Endodermal cell (in vitro differentiated cells): ENCODE measurements at regions not wholly inside any gene's neighbourhood (a gene's known extent, or its start where the extent isn't known, plus 50 kb on each side); places are given as distances from the start of the nearest gene placed in this dataset.

Source experiments
- DNase-seq: peaks from one replicate; pipeline ENCODE4 v3.0.0-alpha.2; 2017
- H3K27ac ChIP-seq: 2 replicates; pipeline ENCODE4 v1.5.1; 2013; ENCODE audit warnings: mild to moderate bottlenecking, low read depth, low read length, moderate library complexity
- H3K27me3 ChIP-seq: 2 replicates; pipeline ENCODE4 v1.6.1; 2013; ENCODE audit warnings: mild to moderate bottlenecking, low read length, moderate library complexity; ENCODE audit not compliant: insufficient read depth, control insufficient read depth, poor library complexity, severe bottlenecking
- H3K36me3 ChIP-seq: 2 replicates; pipeline ENCODE4 v1.7.0; 2013; ENCODE audit warnings: mild to moderate bottlenecking, low read length, moderate library complexity; ENCODE audit not compliant: control insufficient read depth, insufficient read depth
- H3K4me1 ChIP-seq: one replicate; pipeline ENCODE4 v1.7.0; 2013; ENCODE audit warnings: low read length; ENCODE audit not compliant: control insufficient read depth, insufficient read depth
- H3K4me3 ChIP-seq: 2 replicates; pipeline ENCODE4 v1.5.1; 2013; ENCODE audit warnings: mild to moderate bottlenecking, low read length, moderate library complexity
- H3K9ac ChIP-seq: 2 replicates; pipeline ENCODE4 v1.6.1; 2013; ENCODE audit warnings: mild to moderate bottlenecking, low read length, moderate library complexity; ENCODE audit not compliant: poor library complexity, severe bottlenecking; ENCODE audit errors: extremely low read depth
- H3K9me3 ChIP-seq: 2 replicates; pipeline ENCODE4 v1.6.1; 2013; ENCODE audit warnings: mild to moderate bottlenecking, low read length, moderate library complexity; ENCODE audit not compliant: control insufficient read depth
- H3K27ac Mint-ChIP-seq: 2 replicates; pipeline ENCODE4 v1.8.0; 2020; ENCODE audit warnings: mixed read lengths
- H3K27me3 Mint-ChIP-seq: 2 replicates; pipeline ENCODE4 v1.8.0; 2021; ENCODE audit warnings: mild to moderate bottlenecking, mixed read lengths; ENCODE audit not compliant: insufficient read depth
- H3K36me3 Mint-ChIP-seq: 2 replicates; pipeline ENCODE4 v1.8.0; 2020; ENCODE audit warnings: low read depth, mixed read lengths
- H3K4me1 Mint-ChIP-seq: 2 replicates; pipeline ENCODE4 v1.8.0; 2020; ENCODE audit warnings: mixed read lengths
- H3K4me3 Mint-ChIP-seq: 2 replicates; pipeline ENCODE4 v1.8.0; 2020; ENCODE audit warnings: mild to moderate bottlenecking, moderate library complexity, mixed read lengths
- H3K9me3 Mint-ChIP-seq: 2 replicates; pipeline ENCODE4 v1.8.0; 2020; ENCODE audit warnings: mild to moderate bottlenecking, mixed read lengths
- WGBS, 2 experiments: methylation state at CpG; one replicate each; pipeline versions ENCODE4 v1.1.5 to v1.1.7; 2013; ENCODE audit warnings: missing lambda C conversion rate in 2 of 2, mixed read lengths in 1 of 2; ENCODE audit not compliant: insufficient coverage in 1 of 2, insufficient read length in 1 of 2; 5-methylcytosine and 5-hydroxymethylcytosine counted together
- TF ChIP-seq, protein P1 (sequence below): fragments of 200-600 bp; sonication (generic); conservative IDR thresholded peaks from 2 replicates; pipeline ENCODE4 v1.5.0; 2021; ENCODE audit warnings: antibody characterized with exemption, mild to moderate bottlenecking

DNA sequence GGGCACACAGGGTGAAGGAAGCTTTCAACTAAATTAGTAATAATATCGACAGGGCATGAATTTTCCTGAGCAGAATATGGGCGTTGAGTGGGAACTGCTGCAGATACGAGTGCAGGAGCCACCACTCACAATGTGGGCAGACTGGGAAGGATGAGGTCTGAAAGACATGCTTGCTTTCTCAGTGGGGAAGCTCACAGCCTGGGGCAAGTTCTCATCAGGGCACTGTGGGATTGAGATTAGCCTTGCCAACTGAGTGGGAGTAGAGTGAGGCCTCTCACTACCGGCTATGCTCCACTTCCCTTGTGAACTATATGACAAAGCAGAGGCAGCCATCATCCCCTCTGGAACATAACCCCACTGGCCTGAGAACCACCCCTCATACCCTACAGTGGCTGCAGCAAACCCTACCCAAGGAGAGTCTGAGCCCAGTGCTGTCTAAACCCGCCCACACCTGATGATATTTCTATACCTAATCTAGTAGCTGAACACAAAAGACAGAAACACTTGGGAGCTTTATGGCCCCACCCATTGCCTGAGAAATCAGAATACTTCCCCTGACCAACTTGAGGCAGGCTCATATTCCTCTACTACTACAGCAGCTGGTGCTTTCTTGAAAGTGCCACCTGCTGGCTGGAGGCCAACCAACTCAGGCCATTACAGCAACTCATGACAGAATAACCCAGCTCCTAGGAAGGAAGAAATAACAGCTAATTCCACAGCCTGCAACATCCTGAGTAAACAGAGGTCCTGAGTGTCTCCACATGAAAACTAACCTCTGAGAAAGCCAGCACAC is 173.7 kb upstream of the SPEF2 start:
- Mint-ChIP-seq H3K27me3 (no peaks in the 10 kb centered on the region), H3K9me3 (peaks cover 8% of the 10 kb centered on the region), H3K4me3 (no peak overlapping the region), H3K4me1 (no peaks in the 10 kb centered on the region), H3K36me3 (no peaks in the 10 kb centered on the region), H3K27ac (no peak overlapping the region)
- Histone ChIP-seq H3K9ac (no peak overlapping the region), H3K4me1 (no peaks in the 10 kb centered on the region), H3K36me3 (no peaks in the 10 kb centered on the region), H3K9me3 (peaks cover 17% of the 10 kb centered on the region), H3K4me3 (no peak overlapping the region), H3K27ac (no peak overlapping the region), H3K27me3 (no peaks in the 10 kb centered on the region)
- WGBS, 2 experiments, result 94 to 100% methylated on average over 4 to 5 of the region's 5 CpGs
- TF ChIP-seq, protein P1, sequence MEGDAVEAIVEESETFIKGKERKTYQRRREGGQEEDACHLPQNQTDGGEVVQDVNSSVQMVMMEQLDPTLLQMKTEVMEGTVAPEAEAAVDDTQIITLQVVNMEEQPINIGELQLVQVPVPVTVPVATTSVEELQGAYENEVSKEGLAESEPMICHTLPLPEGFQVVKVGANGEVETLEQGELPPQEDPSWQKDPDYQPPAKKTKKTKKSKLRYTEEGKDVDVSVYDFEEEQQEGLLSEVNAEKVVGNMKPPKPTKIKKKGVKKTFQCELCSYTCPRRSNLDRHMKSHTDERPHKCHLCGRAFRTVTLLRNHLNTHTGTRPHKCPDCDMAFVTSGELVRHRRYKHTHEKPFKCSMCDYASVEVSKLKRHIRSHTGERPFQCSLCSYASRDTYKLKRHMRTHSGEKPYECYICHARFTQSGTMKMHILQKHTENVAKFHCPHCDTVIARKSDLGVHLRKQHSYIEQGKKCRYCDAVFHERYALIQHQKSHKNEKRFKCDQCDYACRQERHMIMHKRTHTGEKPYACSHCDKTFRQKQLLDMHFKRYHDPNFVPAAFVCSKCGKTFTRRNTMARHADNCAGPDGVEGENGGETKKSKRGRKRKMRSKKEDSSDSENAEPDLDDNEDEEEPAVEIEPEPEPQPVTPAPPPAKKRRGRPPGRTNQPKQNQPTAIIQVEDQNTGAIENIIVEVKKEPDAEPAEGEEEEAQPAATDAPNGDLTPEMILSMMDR, result peak; percentile 39
- peak; percentile 49 for DNase-seq

DNA sequence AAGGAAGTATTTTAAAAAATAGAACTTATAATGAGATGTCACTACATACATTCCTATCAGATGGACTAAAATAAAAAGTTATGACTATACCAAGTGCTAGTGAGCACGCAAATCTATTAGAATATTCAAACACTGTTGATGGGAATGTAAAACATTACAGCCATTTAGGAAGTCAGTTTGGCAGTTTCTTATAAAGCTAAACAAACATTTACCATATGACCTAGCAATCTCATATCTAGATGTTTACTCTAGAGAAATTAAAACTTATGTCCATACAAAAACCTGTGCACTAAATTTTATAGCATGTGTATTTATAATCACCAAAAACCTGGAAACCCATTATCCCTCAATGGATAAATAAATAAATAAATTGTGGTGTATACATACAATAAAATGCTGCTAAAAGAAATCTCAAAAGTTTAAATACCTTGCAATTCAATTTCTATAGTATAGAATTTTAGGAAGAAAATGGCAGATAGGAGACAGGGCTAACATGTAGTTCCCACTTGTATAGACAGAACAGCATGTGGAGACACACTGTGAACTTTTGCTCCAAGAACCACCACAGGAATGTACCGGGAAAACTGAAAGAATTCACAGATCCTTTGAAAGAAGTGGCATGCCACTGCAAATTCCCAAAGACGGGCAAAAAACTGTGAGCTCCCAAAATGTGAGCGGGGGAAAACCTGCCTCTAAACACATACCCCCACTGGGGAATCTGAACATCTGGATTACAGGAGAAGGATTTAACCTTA is 174.6 kb upstream of the SPEF2 start:
- Histone ChIP-seq H3K4me3 (no peak overlapping the region), H3K4me1 (no peaks in the 10 kb centered on the region), H3K27me3 (no peaks in the 10 kb centered on the region), H3K9me3 (peaks cover 17% of the 10 kb centered on the region), H3K27ac (no peak overlapping the region), H3K36me3 (no peaks in the 10 kb centered on the region), H3K9ac (no peak overlapping the region)
- 92 to 100% methylated on average over 1 to 4 of the region's 4 CpGs for WGBS, 2 experiments
- Mint-ChIP-seq H3K4me3 (no peak overlapping the region), H3K36me3 (no peaks in the 10 kb centered on the region), H3K4me1 (no peaks in the 10 kb centered on the region), H3K27ac (no peak overlapping the region), H3K9me3 (peaks cover 8% of the 10 kb centered on the region), H3K27me3 (no peaks in the 10 kb centered on the region)
- no peak for DNase-seq
- TF ChIP-seq, protein P1, result no peak

DNA sequence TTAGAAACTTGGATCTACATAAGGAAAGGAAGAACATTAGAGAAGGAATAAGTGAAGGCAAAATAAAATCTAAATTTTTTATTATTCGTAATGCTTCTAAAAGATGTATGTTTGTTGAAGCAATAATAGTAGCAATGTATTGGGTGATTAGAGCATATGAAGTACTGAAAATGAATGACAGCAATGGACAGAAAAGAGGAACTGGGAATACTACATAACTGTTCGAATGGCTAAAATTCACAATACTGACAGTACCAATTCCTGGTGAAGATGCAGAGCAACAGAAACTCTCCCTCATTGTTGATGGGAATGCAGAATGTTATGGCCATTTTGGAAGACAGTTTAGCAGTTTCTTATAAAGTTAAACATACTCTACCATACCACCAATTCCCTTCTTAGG is 177.3 kb upstream of the SPEF2 start:
- peaks cover 4% of the 10 kb centered on the region for H3K9me3 Mint-ChIP-seq
- no peaks in the 10 kb centered on the region for H3K4me1 ChIP-seq
- no peak for DNase-seq
- H3K4me3 ChIP-seq, result no peak overlapping the region
- no peaks in the 10 kb centered on the region for H3K4me1 Mint-ChIP-seq
- H3K9ac ChIP-seq, result no peak overlapping the region
- TF ChIP-seq, protein P1, result no peak
- H3K36me3 ChIP-seq, result no peaks in the 10 kb centered on the region
- no peak overlapping the region for H3K27ac Mint-ChIP-seq
- no peaks in the 10 kb centered on the region for H3K27me3 ChIP-seq
- H3K27me3 Mint-ChIP-seq, result no peaks in the 10 kb centered on the region
- no peak overlapping the region for H3K27ac ChIP-seq
- WGBS, 2 experiments, result 71 to 81% methylated on average over 1 to 2 of the region's 2 CpGs
- H3K4me3 Mint-ChIP-seq, result no peak overlapping the region
- no peaks in the 10 kb centered on the region for H3K36me3 Mint-ChIP-seq
- no peaks in the 10 kb centered on the region for H3K9me3 ChIP-seq
